ENCODE measurements at regions not wholly inside any gene's neighbourhood (a gene's known extent, or its start where the extent isn't known, plus 50 kb on each side); places are given as distances from the start of the nearest gene placed in this dataset.
A peak's percentile ranks its signal among the peaks of the same experiment; 100 is the strongest.

GRCh38 chr2:19682493-19682892 lies 219.3 kb downstream of the TTC32 start:
- POLR2A ChIA-PET = no interaction called here
- Histone ChIP-seq H3K4me3 (ENCODE audit: low read depth, low read length) (no peak overlapping the region), H3K36me3 (ENCODE audit: control insufficient read depth, insufficient read depth, low read length) (no peaks in the 10 kb centered on the region), H3K27me3 (ENCODE audit: control insufficient read depth, insufficient read depth, low read length) (peaks cover 8% of the 10 kb centered on the region)
- no peak for DNase-seq (ENCODE audit: low read depth)
- CTCF ChIA-PET = no interaction called here
- TF ChIP-seq CTCF (IDR thresholded peaks at IDR 0.05; ENCODE audit: insufficient read depth, low read depth, low read length) = no peak

GRCh38 chr2:19677825-19678518 lies 223.8 kb downstream of the TTC32 start:
- H3K36me3 ChIP-seq (ENCODE audit: control insufficient read depth, insufficient read depth, low read length) = no peaks in the 10 kb centered on the region
- H3K27me3 ChIP-seq (ENCODE audit: control insufficient read depth, insufficient read depth, low read length) = peaks cover 8% of the 10 kb centered on the region
- no peak overlapping the region for H3K4me3 ChIP-seq (ENCODE audit: low read depth, low read length)
- DNase-seq (ENCODE audit: low read depth) = no peak
- ChIA-PET POLR2A (no interaction called here), CTCF (interaction anchor here (0.6 to 1.5 kb wide), 3 partner anchors 11 to 1283 kb away, joined by 3 read pairs; no protein-coding TSS in a partner anchor)
- no peak for TF ChIP-seq CTCF (IDR thresholded peaks at IDR 0.05; ENCODE audit: insufficient read depth, low read depth, low read length)

DNA sequence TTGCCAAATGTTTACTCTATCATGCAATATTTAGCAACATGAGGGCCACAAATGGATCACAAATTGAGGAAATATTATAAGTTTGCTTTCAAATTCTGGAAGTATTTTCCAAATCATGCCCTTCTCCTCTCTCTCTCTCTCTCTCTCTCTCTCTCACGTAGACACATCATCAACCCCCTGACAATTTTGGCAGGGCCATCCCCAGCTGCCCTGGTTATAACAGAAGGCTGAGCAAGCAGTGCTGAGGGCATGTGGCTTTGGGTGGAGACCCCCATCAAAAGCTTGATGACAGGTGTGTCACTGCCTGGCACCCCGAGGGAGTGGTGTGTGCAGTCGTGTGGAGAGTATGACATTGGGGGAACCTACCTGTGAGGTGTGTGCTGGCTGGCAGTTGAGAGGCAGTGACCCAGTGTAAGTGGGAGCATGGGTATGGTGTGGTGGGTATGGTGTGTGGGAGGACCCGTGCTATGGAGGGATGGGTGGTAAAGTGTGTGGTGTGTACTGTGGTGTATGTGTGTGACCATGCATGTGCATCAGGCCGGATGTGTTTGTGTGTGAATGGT lies 224.5 kb downstream of the TTC32 start:
- peaks cover 8% of the 10 kb centered on the region for H3K27me3 ChIP-seq (ENCODE audit: control insufficient read depth, insufficient read depth, low read length)
- TF ChIP-seq CTCF (IDR thresholded peaks at IDR 0.05; ENCODE audit: insufficient read depth, low read depth, low read length) = no peak
- ChIA-PET POLR2A (no interaction called here), CTCF (interaction anchor here (0.7 to 1.5 kb wide), 3 partner anchors 10 to 83 kb away, joined by 3 to 5 read pairs (median 3); no protein-coding TSS in a partner anchor)
- H3K36me3 ChIP-seq (ENCODE audit: control insufficient read depth, insufficient read depth, low read length) = no peaks in the 10 kb centered on the region
- no peak overlapping the region for H3K4me3 ChIP-seq (ENCODE audit: low read depth, low read length)
- DNase-seq (ENCODE audit: low read depth) = no peak

DNA sequence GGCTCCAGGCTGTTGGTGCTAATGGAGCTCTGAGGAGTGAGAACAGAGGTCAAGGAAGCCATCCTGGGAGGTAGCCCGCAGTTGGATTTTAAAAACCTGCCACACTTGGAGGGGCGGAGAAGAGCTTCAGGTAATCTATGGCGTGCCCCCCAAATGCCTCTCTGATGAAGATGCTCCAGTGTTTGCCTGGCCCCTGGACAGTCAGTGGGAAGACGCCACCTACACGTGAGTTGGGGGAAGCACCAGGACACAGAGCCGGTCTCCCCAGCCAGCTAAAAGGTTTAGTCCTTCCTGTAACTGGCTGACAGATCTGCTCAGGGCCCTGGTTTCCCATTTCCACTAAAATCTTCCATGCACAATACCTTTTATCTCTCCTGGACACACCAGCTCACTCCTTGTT lies 225.0 kb downstream of the TTC32 start:
- ChIA-PET POLR2A (no interaction called here), CTCF (interaction anchor here (0.7 to 1.5 kb wide), 3 partner anchors 9 to 84 kb away, joined by 3 to 5 read pairs (median 3); no protein-coding TSS in a partner anchor)
- no peak overlapping the region for H3K4me3 ChIP-seq (ENCODE audit: low read depth, low read length)
- DNase-seq (ENCODE audit: low read depth) = no peak
- no peak for TF ChIP-seq CTCF (IDR thresholded peaks at IDR 0.05; ENCODE audit: insufficient read depth, low read depth, low read length)
- H3K27me3 ChIP-seq (ENCODE audit: control insufficient read depth, insufficient read depth, low read length) = peaks cover 8% of the 10 kb centered on the region
- no peaks in the 10 kb centered on the region for H3K36me3 ChIP-seq (ENCODE audit: control insufficient read depth, insufficient read depth, low read length)

GRCh38 chr2:19675856-19676460 lies 225.8 kb downstream of the TTC32 start:
- peak; percentile 59 for DNase-seq (ENCODE audit: low read depth)
- POLR2A ChIA-PET = no interaction called here
- Histone ChIP-seq H3K4me3 (ENCODE audit: low read depth, low read length) (no peak overlapping the region), H3K36me3 (ENCODE audit: control insufficient read depth, insufficient read depth, low read length) (no peaks in the 10 kb centered on the region), H3K27me3 (ENCODE audit: control insufficient read depth, insufficient read depth, low read length) (peaks cover 8% of the 10 kb centered on the region)
- CTCF ChIA-PET = interaction anchor here (1.3 kb wide), 1 partner anchor 20 kb away, joined by 3 read pairs; no protein-coding TSS in a partner anchor
- no peak for TF ChIP-seq CTCF (IDR thresholded peaks at IDR 0.05; ENCODE audit: insufficient read depth, low read depth, low read length)
